Osteocyte (in vitro differentiated cells): ENCODE measurements at regions not wholly inside any gene's neighbourhood (a gene's known extent, or its start where the extent isn't known, plus 50 kb on each side); places are given as distances from the start of the nearest gene placed in this dataset.
"Not testable (repeated sequence)": the region's sequence is repeated elsewhere in the genome, so short reads cannot be mapped to it uniquely, and the experiment has no call there.

Source experiments
- DNase-seq: peaks from one replicate; pipeline ENCODE4 v3.0.0; 2021; ENCODE audit warnings: mixed read lengths; ENCODE audit not compliant: unreplicated experiment; ENCODE audit errors: extremely low spot score
- H3K27ac Mint-ChIP-seq: one replicate; pipeline ENCODE4 v1.8.0; 2021; ENCODE audit warnings: mild to moderate bottlenecking, mixed read lengths; ENCODE audit not compliant: unreplicated experiment
- H3K27me3 Mint-ChIP-seq: one replicate; pipeline ENCODE4 v1.8.0; 2021; ENCODE audit warnings: mixed read lengths; ENCODE audit not compliant: unreplicated experiment
- H3K36me3 Mint-ChIP-seq: one replicate; pipeline ENCODE4 v1.8.0; 2021; ENCODE audit warnings: mixed read lengths; ENCODE audit not compliant: unreplicated experiment
- H3K4me1 Mint-ChIP-seq: one replicate; pipeline ENCODE4 v1.8.0; 2021; ENCODE audit warnings: mixed read lengths; ENCODE audit not compliant: unreplicated experiment
- H3K4me3 Mint-ChIP-seq: one replicate; pipeline ENCODE4 v1.8.0; 2021; ENCODE audit warnings: mild to moderate bottlenecking, moderate library complexity, mixed read lengths; ENCODE audit not compliant: unreplicated experiment
- H3K9me3 Mint-ChIP-seq: one replicate; pipeline ENCODE4 v1.8.0; 2021; ENCODE audit warnings: mixed read lengths; ENCODE audit not compliant: unreplicated experiment
- TF ChIP-seq, protein P1 (sequence below): fragments of 200-600 bp; sonication (generic); IDR thresholded peaks from 2 replicates; pipeline ENCODE4 v1.5.0; 2021; ENCODE audit warnings: antibody characterized with exemption, mild to moderate bottlenecking, moderate library complexity

DNA sequence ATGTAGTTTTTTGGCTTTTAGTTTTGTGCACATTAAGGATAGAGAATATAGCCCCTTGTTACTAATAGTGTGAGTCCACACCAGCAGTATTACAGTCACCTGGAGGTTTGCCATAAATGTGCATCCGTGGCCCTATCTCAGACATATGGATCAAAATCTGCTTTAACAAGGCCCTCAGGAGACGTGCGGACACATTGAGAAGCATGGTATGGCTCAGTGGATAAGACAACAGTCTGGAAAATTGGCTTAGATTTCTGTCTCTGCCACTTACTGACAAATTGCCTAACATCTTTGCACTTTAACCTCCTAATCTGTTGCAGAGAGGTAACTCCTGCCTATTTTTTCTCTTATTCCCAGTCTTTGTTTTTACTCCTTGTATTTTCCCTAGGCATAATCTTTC, 307.2 kb upstream of the DLGAP1 start:
- no peak overlapping the region for H3K27ac Mint-ChIP-seq
- no peaks in the 10 kb centered on the region for H3K4me1 Mint-ChIP-seq
- H3K4me3 Mint-ChIP-seq, result no peak overlapping the region
- peaks cover 22% of the 10 kb centered on the region for H3K9me3 Mint-ChIP-seq
- no peaks in the 10 kb centered on the region for H3K36me3 Mint-ChIP-seq
- H3K27me3 Mint-ChIP-seq, result no peaks in the 10 kb centered on the region
- no peak for DNase-seq
- TF ChIP-seq, protein P1, sequence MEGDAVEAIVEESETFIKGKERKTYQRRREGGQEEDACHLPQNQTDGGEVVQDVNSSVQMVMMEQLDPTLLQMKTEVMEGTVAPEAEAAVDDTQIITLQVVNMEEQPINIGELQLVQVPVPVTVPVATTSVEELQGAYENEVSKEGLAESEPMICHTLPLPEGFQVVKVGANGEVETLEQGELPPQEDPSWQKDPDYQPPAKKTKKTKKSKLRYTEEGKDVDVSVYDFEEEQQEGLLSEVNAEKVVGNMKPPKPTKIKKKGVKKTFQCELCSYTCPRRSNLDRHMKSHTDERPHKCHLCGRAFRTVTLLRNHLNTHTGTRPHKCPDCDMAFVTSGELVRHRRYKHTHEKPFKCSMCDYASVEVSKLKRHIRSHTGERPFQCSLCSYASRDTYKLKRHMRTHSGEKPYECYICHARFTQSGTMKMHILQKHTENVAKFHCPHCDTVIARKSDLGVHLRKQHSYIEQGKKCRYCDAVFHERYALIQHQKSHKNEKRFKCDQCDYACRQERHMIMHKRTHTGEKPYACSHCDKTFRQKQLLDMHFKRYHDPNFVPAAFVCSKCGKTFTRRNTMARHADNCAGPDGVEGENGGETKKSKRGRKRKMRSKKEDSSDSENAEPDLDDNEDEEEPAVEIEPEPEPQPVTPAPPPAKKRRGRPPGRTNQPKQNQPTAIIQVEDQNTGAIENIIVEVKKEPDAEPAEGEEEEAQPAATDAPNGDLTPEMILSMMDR, result no peak

DNA sequence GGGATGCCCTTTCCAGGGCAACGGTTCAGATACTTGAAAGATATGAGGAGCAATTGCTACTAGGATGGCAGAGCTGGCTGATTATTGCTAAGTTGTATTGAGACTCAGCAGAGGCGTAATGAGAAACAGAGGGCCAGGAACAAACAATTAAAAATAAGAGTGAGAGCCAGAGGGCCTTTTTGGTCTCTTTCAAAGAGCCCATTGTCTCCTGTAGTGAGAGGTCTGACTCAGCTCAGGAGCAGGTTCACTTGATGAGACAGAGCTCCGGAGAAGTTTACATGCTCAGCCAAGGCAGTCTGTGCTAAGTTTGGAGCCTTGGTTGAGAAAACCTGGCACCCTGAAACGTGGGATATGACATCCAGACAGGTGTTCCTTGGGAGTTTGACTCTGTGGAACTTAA, 303.9 kb upstream of the DLGAP1 start:
- no peaks in the 10 kb centered on the region for H3K36me3 Mint-ChIP-seq
- TF ChIP-seq, protein P1, result no peak
- peaks cover 27% of the 10 kb centered on the region for H3K9me3 Mint-ChIP-seq
- H3K4me3 Mint-ChIP-seq, result no peak overlapping the region
- no peak for DNase-seq
- H3K4me1 Mint-ChIP-seq, result no peaks in the 10 kb centered on the region
- H3K27ac Mint-ChIP-seq, result no peak overlapping the region
- H3K27me3 Mint-ChIP-seq, result no peaks in the 10 kb centered on the region

DNA sequence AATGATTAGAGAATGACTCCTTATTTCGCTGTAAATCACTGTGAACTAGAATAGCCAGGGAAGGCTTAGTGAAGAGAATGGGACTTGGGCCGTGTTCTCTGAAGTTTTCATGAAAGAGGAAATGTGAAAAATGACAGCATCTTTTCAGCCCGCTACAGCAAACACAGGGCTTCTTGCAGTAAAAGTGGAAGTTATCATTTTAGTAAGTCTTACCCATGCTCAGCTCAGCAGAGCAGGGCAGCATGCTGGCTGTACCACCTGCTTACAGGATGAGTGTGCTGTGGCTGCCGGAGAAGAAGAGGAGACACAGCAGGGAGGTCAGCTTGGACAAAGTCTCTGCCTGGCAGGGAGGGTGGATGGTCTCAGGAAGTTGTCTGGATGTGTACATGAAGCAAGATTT, 300.7 kb upstream of the DLGAP1 start:
- TF ChIP-seq, protein P1, result no peak
- Mint-ChIP-seq H3K4me3 (no peak overlapping the region), H3K27me3 (no peaks in the 10 kb centered on the region), H3K4me1 (no peaks in the 10 kb centered on the region), H3K9me3 (peaks cover 35% of the 10 kb centered on the region), H3K27ac (no peak overlapping the region), H3K36me3 (no peaks in the 10 kb centered on the region)
- DNase-seq, result no peak

DNA sequence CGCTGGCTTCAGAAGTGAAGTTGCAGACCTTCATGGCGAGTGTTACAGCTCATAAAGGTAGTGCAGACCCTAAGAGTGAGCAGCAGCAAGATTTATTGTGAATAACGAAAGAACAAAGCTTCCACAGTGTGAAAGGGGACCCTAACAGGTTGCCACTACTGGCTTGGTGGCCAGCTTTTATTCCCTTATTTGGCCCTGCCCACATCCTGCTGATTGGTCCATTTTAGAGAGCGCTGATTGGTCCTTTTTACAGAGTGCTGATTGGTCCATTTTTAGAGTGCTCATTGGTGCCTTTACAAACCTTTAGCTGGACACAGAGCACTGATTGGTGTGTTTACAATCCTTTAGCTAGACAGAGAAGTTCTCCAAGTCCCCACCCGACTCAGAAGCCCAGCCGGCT, 298.0 kb upstream of the DLGAP1 start:
- not testable (repeated sequence) for H3K27ac Mint-ChIP-seq, H3K4me1 Mint-ChIP-seq, H3K4me3 Mint-ChIP-seq, DNase-seq, H3K36me3 Mint-ChIP-seq, H3K27me3 Mint-ChIP-seq
- H3K9me3 Mint-ChIP-seq, result peaks cover 40% of the 10 kb centered on the region

DNA sequence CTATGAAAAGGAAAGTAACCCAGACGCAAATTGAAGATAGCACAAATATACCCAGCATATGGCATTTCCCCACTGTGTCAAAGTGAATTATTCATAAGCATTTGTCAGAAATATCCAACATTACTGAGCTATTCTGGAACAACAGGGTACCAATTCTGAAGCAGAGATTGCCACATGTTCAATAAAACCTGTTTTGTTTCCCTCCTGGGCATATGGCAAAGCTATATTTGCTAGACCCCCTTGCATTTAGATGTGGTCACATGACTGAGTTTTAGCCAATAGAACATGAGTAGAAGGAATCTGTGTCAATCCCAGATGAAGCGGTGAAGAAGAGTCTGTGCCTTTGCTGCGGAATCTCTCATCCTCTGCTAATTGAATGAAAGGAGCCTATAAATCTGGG, 296.4 kb upstream of the DLGAP1 start:
- no peak for DNase-seq
- Mint-ChIP-seq H3K27ac (no peak overlapping the region), H3K4me1 (no peaks in the 10 kb centered on the region), H3K27me3 (no peaks in the 10 kb centered on the region), H3K4me3 (no peak overlapping the region), H3K36me3 (no peaks in the 10 kb centered on the region), H3K9me3 (peaks cover 47% of the 10 kb centered on the region)
- TF ChIP-seq, protein P1, result no peak
